CD4-positive, alpha-beta T cell (primary cell): ENCODE measurements at regions not wholly inside any gene's neighbourhood (a gene's known extent, or its start where the extent isn't known, plus 50 kb on each side); places are given as distances from the start of the nearest gene placed in this dataset.
A peak's percentile ranks its signal among the peaks of the same experiment; 100 is the strongest.

ENCODE experiments used
- ATAC-seq: fragments of 200-7000 bp; cut with Tn5 transposase; one replicate; pipeline ENCODE4 v1.10.0; 2022; ENCODE audit warnings: mild to moderate bottlenecking; ENCODE audit not compliant: poor library complexity
- CTCF ChIA-PET: fragments of 350-600 bp; sonication (Branson Sonifier 250); formaldehyde crosslinking; loops from one replicate; lab custom pipeline; 2021; ENCODE audit warnings: antibody characterized with exemption, inconsistent platforms; lab: Charles Lee
- POLR2A ChIA-PET: fragments of 350-600 bp; sonication (Branson Sonifier 250); formaldehyde crosslinking; loops from one replicate; lab custom pipeline; 2021; ENCODE audit warnings: antibody characterized with exemption, inconsistent platforms; lab: Charles Lee
- DNase-seq, 14 experiments: peaks; one replicate each; pipeline ENCODE4 v3.0.0-alpha.2; 2013 to 2020; ENCODE audit warnings: mixed read lengths in 2 of 14
- H3K27ac ChIP-seq, 2 donors: one replicate each; pipeline versions ENCODE4 v1.5.1 to v1.7.0; 2013; ENCODE audit warnings: low read length in 2 of 2, low read depth in 1 of 2, mild to moderate bottlenecking in 1 of 2
- H3K27me3 ChIP-seq, 2 experiments: 1 replicate in 1 of 2; 2 replicates in 1 of 2; pipeline versions ENCODE4 v1.6.1 to v1.7.0; 2013; ENCODE audit warnings: low read length in 2 of 2, control low read depth in 1 of 2, mild to moderate bottlenecking in 1 of 2, moderate library complexity in 1 of 2; ENCODE audit not compliant: insufficient read depth in 2 of 2, control insufficient read depth in 1 of 2
- H3K36me3 ChIP-seq: one replicate; pipeline ENCODE4 v1.6.1; 2013; ENCODE audit warnings: low read length, control low read depth; ENCODE audit not compliant: insufficient read depth
- H3K4me1 ChIP-seq: one replicate; pipeline ENCODE4 v1.6.1; 2013; ENCODE audit warnings: low read length, control low read depth; ENCODE audit not compliant: insufficient read depth
- H3K4me3 ChIP-seq: one replicate; pipeline ENCODE4 v1.5.1; 2013; ENCODE audit warnings: mild to moderate bottlenecking, low read length, moderate library complexity
- H3K9me3 ChIP-seq, 2 experiments: 1 replicate in 1 of 2; 2 replicates in 1 of 2; pipeline versions ENCODE4 v1.6.1 to v1.7.0; 2013; ENCODE audit warnings: low read length in 2 of 2, mild to moderate bottlenecking in 2 of 2, control low read depth in 1 of 2, moderate library complexity in 1 of 2; ENCODE audit not compliant: control insufficient read depth in 1 of 2, insufficient read depth in 1 of 2
- H3K27ac Mint-ChIP-seq: one replicate; pipeline ENCODE4 v1.8.0; 2020; ENCODE audit warnings: mixed read lengths
- H3K27me3 Mint-ChIP-seq: one replicate; pipeline ENCODE4 v1.8.0; 2021; ENCODE audit warnings: mixed read lengths
- H3K36me3 Mint-ChIP-seq: one replicate; pipeline ENCODE4 v1.8.0; 2021; ENCODE audit warnings: low read depth, mixed read lengths
- H3K4me1 Mint-ChIP-seq: one replicate; pipeline ENCODE4 v1.8.0; 2021; ENCODE audit warnings: low read depth, mixed read lengths
- H3K4me3 Mint-ChIP-seq: one replicate; pipeline ENCODE4 v1.8.0; 2020; ENCODE audit warnings: mild to moderate bottlenecking, mixed read lengths
- H3K9me3 Mint-ChIP-seq: one replicate; pipeline ENCODE4 v1.8.0; 2020; ENCODE audit warnings: mixed read lengths
- intact Hi-C, 2 experiments: fragments of 100-400 bp; cut with DNase I in 1 of 2; cut with micrococcal nuclease in 1 of 2; formaldehyde crosslinking; loops; one replicate each; pipeline versions ENCODE4 v1.15.1 to v1.9.0; 2023 to 2025; cut with DNase I, micrococcal nuclease
- TF ChIP-seq, protein P1 (sequence below): fragments of 200-600 bp; IDR thresholded peaks from one replicate; pipeline ENCODE4 v1.8.0; 2022; ENCODE audit warnings: antibody characterized with exemption, mild to moderate bottlenecking

DNA sequence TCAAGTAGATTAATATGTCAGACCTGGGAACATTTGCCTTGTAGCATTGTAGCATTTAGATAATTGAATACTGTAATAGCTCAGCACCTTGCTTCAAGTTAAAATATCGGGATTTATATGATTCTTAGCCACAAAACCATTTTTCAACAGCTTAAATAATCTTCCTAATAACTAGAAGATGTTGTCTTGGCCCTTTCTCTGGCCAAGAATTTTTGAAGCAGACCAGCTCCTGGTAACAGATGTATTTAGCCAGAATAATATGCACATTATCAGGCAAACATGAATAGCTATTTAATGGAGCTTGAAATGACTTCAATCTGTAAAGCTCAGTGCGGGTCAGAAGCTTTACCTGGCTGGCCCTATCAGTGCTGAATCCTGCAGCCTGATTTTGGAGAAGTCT lies 913.1 kb downstream of the AACS start:
- H3K4me3 ChIP-seq, result no peak overlapping the region
- H3K27ac ChIP-seq, result no peak overlapping the region
- H3K36me3 Mint-ChIP-seq, result no peaks in the 10 kb centered on the region
- peaks cover 0 to 5% of the 10 kb centered on the region in 2 experiments for H3K27me3 ChIP-seq
- no peak for DNase-seq
- CTCF ChIA-PET, result no interaction called here
- intact Hi-C loops, result no loop called here
- TF ChIP-seq, protein P1, sequence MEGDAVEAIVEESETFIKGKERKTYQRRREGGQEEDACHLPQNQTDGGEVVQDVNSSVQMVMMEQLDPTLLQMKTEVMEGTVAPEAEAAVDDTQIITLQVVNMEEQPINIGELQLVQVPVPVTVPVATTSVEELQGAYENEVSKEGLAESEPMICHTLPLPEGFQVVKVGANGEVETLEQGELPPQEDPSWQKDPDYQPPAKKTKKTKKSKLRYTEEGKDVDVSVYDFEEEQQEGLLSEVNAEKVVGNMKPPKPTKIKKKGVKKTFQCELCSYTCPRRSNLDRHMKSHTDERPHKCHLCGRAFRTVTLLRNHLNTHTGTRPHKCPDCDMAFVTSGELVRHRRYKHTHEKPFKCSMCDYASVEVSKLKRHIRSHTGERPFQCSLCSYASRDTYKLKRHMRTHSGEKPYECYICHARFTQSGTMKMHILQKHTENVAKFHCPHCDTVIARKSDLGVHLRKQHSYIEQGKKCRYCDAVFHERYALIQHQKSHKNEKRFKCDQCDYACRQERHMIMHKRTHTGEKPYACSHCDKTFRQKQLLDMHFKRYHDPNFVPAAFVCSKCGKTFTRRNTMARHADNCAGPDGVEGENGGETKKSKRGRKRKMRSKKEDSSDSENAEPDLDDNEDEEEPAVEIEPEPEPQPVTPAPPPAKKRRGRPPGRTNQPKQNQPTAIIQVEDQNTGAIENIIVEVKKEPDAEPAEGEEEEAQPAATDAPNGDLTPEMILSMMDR, result no peak
- POLR2A ChIA-PET, result no interaction called here
- no peak for ATAC-seq
- H3K4me3 Mint-ChIP-seq, result no peak overlapping the region
- no peaks in the 10 kb centered on the region for H3K27me3 Mint-ChIP-seq
- no peaks in the 10 kb centered on the region for H3K4me1 ChIP-seq
- H3K27ac Mint-ChIP-seq, result no peak overlapping the region
- peaks cover 0 to 18% of the 10 kb centered on the region in 2 experiments for H3K9me3 ChIP-seq
- H3K4me1 Mint-ChIP-seq, result no peaks in the 10 kb centered on the region
- peaks cover 4% of the 10 kb centered on the region for H3K9me3 Mint-ChIP-seq
- no peaks in the 10 kb centered on the region for H3K36me3 ChIP-seq

DNA sequence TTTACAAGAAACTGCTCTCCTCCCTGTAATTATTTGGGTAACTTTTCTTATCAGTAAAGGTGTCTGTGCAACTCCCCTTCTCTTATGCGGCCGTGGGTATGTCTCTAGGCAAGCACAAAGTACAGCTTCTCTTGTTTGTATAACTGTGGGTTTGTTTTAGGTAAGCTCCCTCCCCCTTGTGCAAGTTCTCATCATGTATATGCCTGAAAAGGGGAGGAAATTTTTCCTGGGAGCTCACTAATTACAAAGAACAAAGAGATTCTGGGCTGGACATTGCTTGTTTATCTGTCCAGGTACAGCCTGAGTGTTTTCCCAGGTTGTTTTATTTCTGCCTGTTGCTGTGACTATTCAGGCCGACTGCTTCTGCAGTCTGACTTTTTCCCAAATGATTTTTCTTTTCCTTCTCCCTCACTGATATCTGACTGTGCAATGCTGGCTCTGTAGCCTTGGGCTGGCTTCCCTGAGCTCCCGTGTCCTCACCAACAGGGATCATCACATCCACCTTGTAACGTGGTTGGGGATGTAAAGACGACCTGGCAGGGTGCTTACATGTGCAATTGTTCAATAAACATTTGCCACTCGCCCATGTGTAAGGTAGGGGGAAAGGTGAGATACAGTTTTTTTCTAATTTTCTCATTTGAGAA lies 916.5 kb downstream of the AACS start:
- TF ChIP-seq, protein P1, result no peak
- Mint-ChIP-seq H3K9me3 (peaks cover 4% of the 10 kb centered on the region), H3K36me3 (no peaks in the 10 kb centered on the region), H3K27ac (no peak overlapping the region), H3K4me3 (no peak overlapping the region), H3K4me1 (no peaks in the 10 kb centered on the region), H3K27me3 (peaks cover 22% of the 10 kb centered on the region)
- H3K4me1 ChIP-seq, result peaks cover 7% of the 10 kb centered on the region
- H3K36me3 ChIP-seq, result no peaks in the 10 kb centered on the region
- ATAC-seq (no peak), DNase-seq (no peak)
- H3K27ac ChIP-seq, result no peak overlapping the region
- intact Hi-C loops, result no loop called here
- POLR2A ChIA-PET, result no interaction called here
- H3K9me3 ChIP-seq, result peaks cover 0 to 32% of the 10 kb centered on the region in 2 experiments
- no peak overlapping the region for H3K4me3 ChIP-seq
- H3K27me3 ChIP-seq, result peaks cover 10 to 15% of the 10 kb centered on the region in 2 experiments
- CTCF ChIA-PET, result no interaction called here

DNA sequence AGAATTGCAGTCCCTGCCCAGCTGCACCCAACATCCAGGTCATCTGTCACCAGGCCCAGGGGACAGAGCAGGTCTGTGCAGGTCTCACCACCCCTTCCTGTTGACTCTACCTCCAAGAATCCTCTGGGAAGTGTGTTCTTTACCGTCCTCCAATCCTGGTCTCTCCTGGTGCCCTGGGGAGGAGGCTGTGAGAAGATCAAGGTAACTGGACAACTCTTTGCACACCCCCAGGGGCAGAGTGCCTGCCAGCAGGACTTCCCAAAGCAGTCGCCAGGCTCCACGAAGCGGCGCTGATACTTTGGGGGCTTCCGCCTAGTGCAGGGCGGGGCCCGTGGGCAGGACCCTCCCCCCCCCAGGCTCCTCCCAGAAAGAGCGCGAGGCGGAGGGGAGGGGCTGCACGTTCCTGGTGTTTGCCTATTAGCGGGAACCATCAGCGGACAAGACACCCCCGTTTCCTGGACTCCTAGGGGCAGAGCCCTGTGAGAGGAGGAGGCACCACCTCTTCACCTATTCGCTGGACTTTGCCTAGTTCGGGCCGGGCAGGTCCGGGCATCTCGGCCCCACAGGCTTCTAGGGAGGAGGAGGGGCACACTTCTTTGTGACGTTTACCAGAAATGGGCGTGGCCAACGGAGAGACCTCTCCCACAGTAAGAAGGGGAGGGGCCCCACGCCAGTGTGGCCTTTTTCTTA lies 918.0 kb downstream of the AACS start:
- Mint-ChIP-seq H3K27me3 (peaks cover 27% of the 10 kb centered on the region), H3K27ac (no peak overlapping the region), H3K36me3 (no peaks in the 10 kb centered on the region), H3K9me3 (peaks cover 4% of the 10 kb centered on the region), H3K4me1 (no peaks in the 10 kb centered on the region), H3K4me3 (no peak overlapping the region)
- Histone ChIP-seq H3K27ac (no peak overlapping the region), H3K27me3 (peaks cover 10 to 15% of the 10 kb centered on the region in 2 experiments), H3K4me3 (no peak overlapping the region), H3K36me3 (no peaks in the 10 kb centered on the region), H3K9me3 (peaks cover 0 to 35% of the 10 kb centered on the region in 2 experiments), H3K4me1 (peaks cover 7% of the 10 kb centered on the region)
- TF ChIP-seq, protein P1, result no peak
- ChIA-PET CTCF (no interaction called here), POLR2A (no interaction called here)
- DNase-seq (peak in 1 of 14 experiments; percentile 19), ATAC-seq (no peak)
- intact Hi-C loops, result no loop called here
